ENCODE measurements at regions not wholly inside any gene's neighbourhood (a gene's known extent, or its start where the extent isn't known, plus 50 kb on each side); places are given as distances from the start of the nearest gene placed in this dataset.

DNA sequence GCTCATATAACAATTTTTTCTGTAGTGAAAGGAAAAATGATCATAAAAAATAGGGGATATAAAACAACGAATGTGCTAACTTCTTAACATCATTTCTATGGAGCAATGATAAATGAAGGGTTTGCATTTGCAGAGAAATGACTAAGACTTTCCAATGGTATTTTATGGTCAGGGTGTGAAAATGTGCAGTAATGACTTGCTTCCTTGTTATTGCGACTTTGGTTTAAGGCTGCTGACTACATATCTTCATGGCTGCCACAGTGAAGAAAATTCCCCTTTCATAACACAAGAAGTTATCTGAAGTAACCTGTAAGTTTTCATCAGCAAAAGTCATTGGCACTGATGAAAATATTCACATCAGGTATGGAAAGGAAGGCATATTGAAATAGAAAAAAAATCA lies 166.1 kb upstream of the NRG3 start:
- Histone ChIP-seq H3K36me3 (no peaks in the 10 kb centered on the region), H3K4me3 (no peak overlapping the region), H3K27me3 (no peaks in the 10 kb centered on the region), H3K4me1 (no peaks in the 10 kb centered on the region), H3K9me3 (no peaks in the 10 kb centered on the region), H3K27ac (no peak overlapping the region)
- TF ChIP-seq POLR2A (IDR thresholded peaks at IDR 0.05) = no peak
- TF ChIP-seq, protein P1, sequence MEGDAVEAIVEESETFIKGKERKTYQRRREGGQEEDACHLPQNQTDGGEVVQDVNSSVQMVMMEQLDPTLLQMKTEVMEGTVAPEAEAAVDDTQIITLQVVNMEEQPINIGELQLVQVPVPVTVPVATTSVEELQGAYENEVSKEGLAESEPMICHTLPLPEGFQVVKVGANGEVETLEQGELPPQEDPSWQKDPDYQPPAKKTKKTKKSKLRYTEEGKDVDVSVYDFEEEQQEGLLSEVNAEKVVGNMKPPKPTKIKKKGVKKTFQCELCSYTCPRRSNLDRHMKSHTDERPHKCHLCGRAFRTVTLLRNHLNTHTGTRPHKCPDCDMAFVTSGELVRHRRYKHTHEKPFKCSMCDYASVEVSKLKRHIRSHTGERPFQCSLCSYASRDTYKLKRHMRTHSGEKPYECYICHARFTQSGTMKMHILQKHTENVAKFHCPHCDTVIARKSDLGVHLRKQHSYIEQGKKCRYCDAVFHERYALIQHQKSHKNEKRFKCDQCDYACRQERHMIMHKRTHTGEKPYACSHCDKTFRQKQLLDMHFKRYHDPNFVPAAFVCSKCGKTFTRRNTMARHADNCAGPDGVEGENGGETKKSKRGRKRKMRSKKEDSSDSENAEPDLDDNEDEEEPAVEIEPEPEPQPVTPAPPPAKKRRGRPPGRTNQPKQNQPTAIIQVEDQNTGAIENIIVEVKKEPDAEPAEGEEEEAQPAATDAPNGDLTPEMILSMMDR (IDR thresholded peaks at IDR 0.05) = no peak
- no peak for DNase-seq

DNA sequence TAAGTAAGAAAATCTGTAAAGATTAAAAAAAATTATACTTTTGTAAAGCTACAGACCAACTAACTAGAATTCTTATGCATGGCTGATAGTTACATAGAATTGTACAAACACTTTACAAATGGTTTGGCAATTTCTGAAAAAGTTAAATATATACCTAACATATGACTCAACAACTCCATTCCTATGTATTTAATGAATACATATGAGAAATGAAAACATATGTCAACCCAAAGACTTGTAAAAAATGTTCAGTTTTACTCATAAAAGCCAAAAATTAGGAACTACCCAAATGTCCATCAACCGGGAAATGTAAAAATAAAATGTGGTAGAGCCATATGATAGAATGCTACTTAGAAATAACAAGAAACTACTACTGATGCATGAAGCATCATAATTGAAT lies 152.6 kb upstream of the NRG3 start:
- no peaks in the 10 kb centered on the region for H3K9me3 ChIP-seq

DNA sequence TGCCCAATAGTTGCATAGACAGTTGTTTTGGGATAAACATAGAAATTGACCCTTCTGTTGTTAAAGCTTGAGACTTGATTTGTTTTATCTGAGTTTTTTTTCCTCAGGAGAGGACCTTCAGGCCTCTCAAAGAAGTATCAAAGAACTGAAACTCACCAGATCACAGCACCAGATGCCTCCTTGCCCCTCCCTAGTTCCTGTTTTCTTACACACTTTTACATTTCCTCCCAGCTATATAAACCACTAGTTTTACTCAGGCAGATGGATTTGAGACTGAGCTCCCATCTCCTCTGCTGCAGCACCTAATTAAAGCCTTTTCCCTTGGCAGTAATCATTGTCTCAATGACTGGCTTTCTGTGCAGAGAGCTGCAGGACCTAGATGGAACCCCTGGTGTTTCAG lies 150.6 kb upstream of the NRG3 start:
- H3K27me3 ChIP-seq = no peaks in the 10 kb centered on the region
- H3K36me3 ChIP-seq = no peaks in the 10 kb centered on the region
- no peak overlapping the region for H3K4me3 ChIP-seq
- no peaks in the 10 kb centered on the region for H3K9me3 ChIP-seq
- no peak overlapping the region for H3K27ac ChIP-seq
- no peaks in the 10 kb centered on the region for H3K4me1 ChIP-seq
- no peak for TF ChIP-seq POLR2A (IDR thresholded peaks at IDR 0.05)
- TF ChIP-seq, protein P1 (IDR thresholded peaks at IDR 0.05) = no peak
- DNase-seq = no peak

More for the DNA sequence above, 152.6 kb upstream of the NRG3 start:
- no peak for DNase-seq
- no peaks in the 10 kb centered on the region for H3K36me3 ChIP-seq
- no peak for TF ChIP-seq POLR2A (IDR thresholded peaks at IDR 0.05)
- TF ChIP-seq, protein P1 (IDR thresholded peaks at IDR 0.05) = no peak
- H3K27me3 ChIP-seq = no peaks in the 10 kb centered on the region
- no peak overlapping the region for H3K27ac ChIP-seq
- H3K4me3 ChIP-seq = no peak overlapping the region
- no peaks in the 10 kb centered on the region for H3K4me1 ChIP-seq

DNA sequence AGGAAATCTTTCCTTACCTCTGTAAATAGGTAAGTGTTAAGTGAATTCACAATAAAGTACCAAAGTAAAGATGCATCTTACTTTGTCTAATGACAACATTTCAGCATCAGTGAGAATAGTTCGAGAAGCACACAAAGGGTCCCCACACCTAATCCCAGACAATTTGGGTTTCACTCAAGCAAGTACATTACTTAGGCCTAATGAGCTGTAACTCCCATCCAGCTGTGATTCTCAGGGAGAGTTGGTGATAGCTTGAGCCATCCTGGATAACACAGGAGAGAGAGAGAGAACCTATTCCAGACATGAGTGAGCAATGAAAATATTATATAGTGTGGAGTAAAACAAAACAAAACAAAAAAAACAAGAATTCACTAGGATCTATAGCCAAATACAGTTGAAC lies 149.1 kb upstream of the NRG3 start:
- no peak for DNase-seq
- H3K9me3 ChIP-seq = no peaks in the 10 kb centered on the region
- H3K4me3 ChIP-seq = no peak overlapping the region
- no peak for TF ChIP-seq POLR2A (IDR thresholded peaks at IDR 0.05)
- TF ChIP-seq, protein P1 (IDR thresholded peaks at IDR 0.05) = no peak
- H3K36me3 ChIP-seq = no peaks in the 10 kb centered on the region
- no peaks in the 10 kb centered on the region for H3K27me3 ChIP-seq
- no peak overlapping the region for H3K27ac ChIP-seq
- no peaks in the 10 kb centered on the region for H3K4me1 ChIP-seq

DNA sequence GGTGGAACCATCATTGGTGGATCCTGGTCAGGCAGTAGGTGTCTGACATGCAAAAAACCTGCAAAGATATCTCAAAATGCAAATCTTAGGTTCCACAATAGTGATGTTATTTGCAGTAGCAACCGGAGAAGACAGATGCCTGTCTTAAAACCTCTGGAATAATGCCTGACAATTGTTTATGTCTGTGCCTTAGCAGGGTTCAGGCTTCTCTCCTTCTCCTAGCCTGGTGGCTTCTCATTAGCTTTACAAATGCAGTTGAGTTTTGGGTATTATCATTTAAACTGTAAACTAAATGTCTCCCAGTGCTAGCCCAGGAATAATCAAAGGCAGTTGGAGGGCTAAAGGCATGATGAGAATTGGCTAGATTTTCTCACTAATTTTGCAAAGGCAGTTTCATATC lies 146.3 kb upstream of the NRG3 start:
- Histone ChIP-seq H3K4me3 (no peak overlapping the region), H3K4me1 (no peaks in the 10 kb centered on the region), H3K36me3 (no peaks in the 10 kb centered on the region), H3K9me3 (no peaks in the 10 kb centered on the region), H3K27ac (no peak overlapping the region), H3K27me3 (no peaks in the 10 kb centered on the region)
- TF ChIP-seq, protein P1 (IDR thresholded peaks at IDR 0.05) = no peak
- TF ChIP-seq POLR2A (IDR thresholded peaks at IDR 0.05) = no peak
- no peak for DNase-seq

DNA sequence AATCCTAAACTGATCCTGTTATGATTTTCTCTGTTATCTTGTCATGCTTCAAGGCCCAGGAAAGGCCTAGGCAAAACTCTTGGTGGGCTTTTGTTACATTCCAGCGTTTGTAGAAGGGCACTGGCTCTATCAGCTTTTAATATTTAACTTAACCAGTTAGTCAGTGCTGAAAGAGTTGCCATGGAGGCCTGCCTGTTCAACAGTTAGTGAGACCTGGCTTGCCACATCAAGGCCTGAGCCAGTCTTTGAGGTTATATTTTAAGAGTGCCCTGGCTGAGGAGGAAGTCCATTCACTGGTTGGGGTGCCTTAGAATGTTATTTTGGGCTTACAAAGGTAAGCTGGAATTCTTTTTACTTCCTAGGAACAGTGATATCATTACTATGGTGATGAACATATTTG lies 144.1 kb upstream of the NRG3 start:
- Histone ChIP-seq H3K27ac (no peak overlapping the region), H3K27me3 (no peaks in the 10 kb centered on the region), H3K4me3 (no peak overlapping the region), H3K4me1 (no peaks in the 10 kb centered on the region), H3K9me3 (no peaks in the 10 kb centered on the region), H3K36me3 (no peaks in the 10 kb centered on the region)
- no peak for DNase-seq
- TF ChIP-seq, protein P1 (IDR thresholded peaks at IDR 0.05) = no peak
- no peak for TF ChIP-seq POLR2A (IDR thresholded peaks at IDR 0.05)
